Smooth muscle cell (in vitro differentiated cells): ENCODE measurements at regions not wholly inside any gene's neighbourhood (a gene's known extent, or its start where the extent isn't known, plus 50 kb on each side); places are given as distances from the start of the nearest gene placed in this dataset.

Experiments
- DNase-seq: peaks from one replicate; lab custom pipeline; 2025; ENCODE audit not compliant: unreplicated experiment; lab: John Stamatoyannopoulos, UW
- H2AFZ ChIP-seq: fragments of 200-600 bp; sonication (generic); 2 replicates; pipeline ENCODE4 v1.6.0; 2016; ENCODE audit warnings: antibody characterized with exemption, low read depth, mild to moderate bottlenecking
- H3F3A ChIP-seq: fragments of 200-600 bp; sonication (generic); 2 replicates; pipeline ENCODE4 v1.6.0; 2017; ENCODE audit warnings: antibody characterized with exemption, low read depth
- H3K27ac ChIP-seq: fragments of 200-600 bp; sonication (generic); 2 replicates; pipeline ENCODE4 v1.5.1; 2016; ENCODE audit warnings: low read depth, mild to moderate bottlenecking
- H3K27me3 ChIP-seq: fragments of 200-600 bp; sonication (generic); 2 replicates; pipeline ENCODE4 v1.6.1; 2016; ENCODE audit warnings: low read depth, mild to moderate bottlenecking
- H3K36me3 ChIP-seq: fragments of 200-600 bp; sonication (generic); 2 replicates; pipeline ENCODE4 v1.5.1; 2016; ENCODE audit warnings: low read depth
- H3K4me1 ChIP-seq: fragments of 200-600 bp; sonication (generic); 2 replicates; pipeline ENCODE4 v1.5.1; 2016; ENCODE audit warnings: low read depth
- H3K4me2 ChIP-seq: fragments of 200-600 bp; sonication (generic); 2 replicates; pipeline ENCODE4 v1.6.0; 2016; ENCODE audit warnings: mild to moderate bottlenecking
- H3K4me3 ChIP-seq: fragments of 200-600 bp; sonication (generic); 2 replicates; pipeline ENCODE4 v1.5.1; 2016; ENCODE audit warnings: mild to moderate bottlenecking
- H3K79me2 ChIP-seq: fragments of 200-600 bp; sonication (generic); 2 replicates; pipeline ENCODE4 v1.6.0; 2016; ENCODE audit warnings: low read depth, mild to moderate bottlenecking
- H3K9ac ChIP-seq: fragments of 200-600 bp; sonication (generic); 2 replicates; pipeline ENCODE4 v1.6.0; 2016; ENCODE audit warnings: low read depth
- H3K9me3 ChIP-seq: fragments of 200-600 bp; sonication (generic); replicated peaks from 2 replicates; pipeline ENCODE4 v1.5.1; 2016; ENCODE audit warnings: low read depth
- H4K20me1 ChIP-seq: fragments of 200-600 bp; sonication (generic); 2 replicates; pipeline ENCODE4 v1.6.0; 2016; ENCODE audit warnings: low read depth
- WGBS: methylation state at CpG from one replicate; pipeline ENCODE4 v1.1.7; 2016; ENCODE audit warnings: low lambda C conversion rate; 5-methylcytosine and 5-hydroxymethylcytosine counted together
- TF ChIP-seq, protein P1 (sequence below): fragments of 200-600 bp; sonication (generic); IDR thresholded peaks from 2 replicates; pipeline ENCODE4 v1.5.1; 2017; ENCODE audit warnings: borderline replicate concordance, mild to moderate bottlenecking, antibody characterized with exemption; ENCODE audit not compliant: insufficient read depth, poor library complexity, severe bottlenecking

- H3K79me2 ChIP-seq, result no peaks in the 10 kb centered on the region
- H3K4me1 ChIP-seq, result peaks cover 22% of the 10 kb centered on the region
- no peak for DNase-seq
- H3K27ac ChIP-seq, result no peak overlapping the region
- H3K9me3 ChIP-seq, result no peaks in the 10 kb centered on the region
- H4K20me1 ChIP-seq, result no peaks in the 10 kb centered on the region
- no peaks in the 10 kb centered on the region for H3K27me3 ChIP-seq
- H3K36me3 ChIP-seq, result no peaks in the 10 kb centered on the region
- WGBS, result 93% methylated on average over 4 of the region's 4 CpGs
- H3K9ac ChIP-seq, result no peak overlapping the region
- no peaks in the 10 kb centered on the region for H3F3A ChIP-seq
- TF ChIP-seq, protein P1, sequence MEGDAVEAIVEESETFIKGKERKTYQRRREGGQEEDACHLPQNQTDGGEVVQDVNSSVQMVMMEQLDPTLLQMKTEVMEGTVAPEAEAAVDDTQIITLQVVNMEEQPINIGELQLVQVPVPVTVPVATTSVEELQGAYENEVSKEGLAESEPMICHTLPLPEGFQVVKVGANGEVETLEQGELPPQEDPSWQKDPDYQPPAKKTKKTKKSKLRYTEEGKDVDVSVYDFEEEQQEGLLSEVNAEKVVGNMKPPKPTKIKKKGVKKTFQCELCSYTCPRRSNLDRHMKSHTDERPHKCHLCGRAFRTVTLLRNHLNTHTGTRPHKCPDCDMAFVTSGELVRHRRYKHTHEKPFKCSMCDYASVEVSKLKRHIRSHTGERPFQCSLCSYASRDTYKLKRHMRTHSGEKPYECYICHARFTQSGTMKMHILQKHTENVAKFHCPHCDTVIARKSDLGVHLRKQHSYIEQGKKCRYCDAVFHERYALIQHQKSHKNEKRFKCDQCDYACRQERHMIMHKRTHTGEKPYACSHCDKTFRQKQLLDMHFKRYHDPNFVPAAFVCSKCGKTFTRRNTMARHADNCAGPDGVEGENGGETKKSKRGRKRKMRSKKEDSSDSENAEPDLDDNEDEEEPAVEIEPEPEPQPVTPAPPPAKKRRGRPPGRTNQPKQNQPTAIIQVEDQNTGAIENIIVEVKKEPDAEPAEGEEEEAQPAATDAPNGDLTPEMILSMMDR, result no peak
- no peak overlapping the region for H2AFZ ChIP-seq
- no peak overlapping the region for H3K4me3 ChIP-seq
- H3K4me2 ChIP-seq, result no peak overlapping the region
Observed at GRCh38 chr3:117750674-117751269, 1041.2 kb downstream of the TUSC7 start.

GRCh38 chr3:117751651-117752050 is 1042.1 kb downstream of the TUSC7 start:
- Histone ChIP-seq H3K4me3 (no peak overlapping the region), H3K9ac (no peak overlapping the region), H3K27me3 (no peaks in the 10 kb centered on the region), H3K9me3 (no peaks in the 10 kb centered on the region), H3F3A (no peaks in the 10 kb centered on the region), H3K79me2 (no peaks in the 10 kb centered on the region), H3K27ac (no peak overlapping the region), H4K20me1 (no peaks in the 10 kb centered on the region), H3K36me3 (no peaks in the 10 kb centered on the region), H3K4me1 (peaks cover 22% of the 10 kb centered on the region), H3K4me2 (peak overlapping the region; percentile 64), H2AFZ (peak overlapping the region; percentile 76)
- DNase-seq, result no peak
- TF ChIP-seq, protein P1, result no peak
- WGBS, result 71% methylated on average over 4 of the region's 4 CpGs

DNA sequence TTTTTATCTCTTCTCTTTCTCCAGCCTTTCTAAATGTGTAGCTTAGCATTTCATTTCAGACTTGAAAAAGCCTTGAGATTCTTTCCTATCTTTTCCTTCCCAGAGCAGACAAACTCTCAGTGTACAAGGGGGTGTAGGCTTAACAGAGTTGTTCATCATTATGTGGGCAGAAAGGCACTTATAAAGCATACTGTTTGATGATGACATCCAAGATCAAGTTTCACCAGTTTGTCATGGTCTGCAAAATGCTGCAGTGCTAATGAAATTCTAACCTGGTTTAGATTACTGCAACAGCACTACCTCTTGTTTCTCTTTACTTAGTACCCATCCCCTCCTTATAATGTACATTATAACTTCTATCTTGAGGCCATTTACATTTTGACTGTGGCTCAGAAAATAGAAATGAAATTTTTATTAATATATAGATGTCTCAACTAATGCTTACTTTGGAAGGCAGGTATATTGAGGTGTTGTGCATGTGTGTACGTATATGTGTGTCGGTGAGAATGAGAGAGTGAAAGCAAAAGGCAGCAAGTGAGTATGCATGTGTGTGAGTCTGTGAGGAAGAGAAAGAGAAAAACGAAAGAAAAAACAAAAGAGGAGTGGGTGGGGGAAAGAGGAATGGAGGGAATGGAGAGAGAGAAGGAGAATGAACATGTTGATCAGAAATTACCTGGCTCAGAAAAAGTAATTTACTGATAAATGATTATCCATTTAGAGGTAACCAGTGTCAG is 1043.6 kb downstream of the TUSC7 start:
- Histone ChIP-seq H3K27ac (peak overlapping the region; percentile 54), H3K4me3 (no peak overlapping the region), H3K4me2 (peak overlapping the region; percentile 64), H2AFZ (peak overlapping the region; percentile 76), H3K36me3 (no peaks in the 10 kb centered on the region), H3K27me3 (no peaks in the 10 kb centered on the region), H3F3A (no peaks in the 10 kb centered on the region), H3K9ac (no peak overlapping the region), H4K20me1 (no peaks in the 10 kb centered on the region), H3K9me3 (no peaks in the 10 kb centered on the region), H3K4me1 (peaks cover 22% of the 10 kb centered on the region), H3K79me2 (no peaks in the 10 kb centered on the region)
- WGBS, result 83% methylated on average over 3 of the region's 3 CpGs
- TF ChIP-seq, protein P1, result no peak
- DNase-seq, result no peak
